WTC11 (cell line): ENCODE measurements at regions not wholly inside any gene's neighbourhood (a gene's known extent, or its start where the extent isn't known, plus 50 kb on each side); places are given as distances from the start of the nearest gene placed in this dataset.

Experiments
- ATAC-seq: fragments of 200-7000 bp; cut with Tn5 transposase; 2 replicates; pipeline ENCODE4 v1.10.0; 2021; ENCODE audit warnings: mild to moderate bottlenecking, moderate library complexity
- CTCF ChIA-PET: fragments of 300-600 bp; sonication (Branson Sonifier 250); formaldehyde crosslinking; loops from one replicate; lab custom pipeline; 2021; ENCODE audit warnings: antibody characterized with exemption; lab: Charles Lee
- POLR2A ChIA-PET: fragments of 350-600 bp; sonication (Branson Sonifier 250); formaldehyde crosslinking; loops from one replicate; lab custom pipeline; 2021; ENCODE audit warnings: antibody characterized with exemption; lab: Charles Lee
- DNase-seq: peaks from one replicate; pipeline ENCODE4 v3.0.0; 2021; ENCODE audit warnings: low spot score
- H3K27ac Mint-ChIP-seq: 2 replicates; pipeline ENCODE4 v1.8.0; 2021; ENCODE audit warnings: mixed read lengths
- H3K27me3 Mint-ChIP-seq: 2 replicates; pipeline ENCODE4 v1.8.0; 2021; ENCODE audit warnings: low read depth, mild to moderate bottlenecking, moderate library complexity, mixed read lengths
- H3K36me3 Mint-ChIP-seq: 2 replicates; pipeline ENCODE4 v1.8.0; 2021; ENCODE audit warnings: mixed read lengths
- H3K4me1 Mint-ChIP-seq: 2 replicates; pipeline ENCODE4 v1.8.0; 2022; ENCODE audit warnings: mixed read lengths
- H3K4me3 Mint-ChIP-seq: 2 replicates; pipeline ENCODE4 v1.8.0; 2021; ENCODE audit warnings: mild to moderate bottlenecking, moderate library complexity, mixed read lengths
- H3K9me3 Mint-ChIP-seq: 2 replicates; pipeline ENCODE4 v1.8.0; 2021; ENCODE audit warnings: mixed read lengths
- CREB1 ChIP-seq: sonication (generic); formaldehyde crosslinking; IDR thresholded peaks from 2 replicates; pipeline ENCODE4 v1.8.0; 2023; ENCODE audit warnings: mild to moderate bottlenecking, missing genetic modification reagents
- FOXJ3 ChIP-seq: sonication (generic); formaldehyde crosslinking; IDR thresholded peaks from 2 replicates; pipeline ENCODE4 v1.9.0; 2021; ENCODE audit warnings: missing genetic modification reagents, mild to moderate bottlenecking, borderline replicate concordance
- FOXP1 ChIP-seq: sonication (generic); formaldehyde crosslinking; IDR thresholded peaks from 2 replicates; pipeline ENCODE4 v1.8.0; 2022; ENCODE audit warnings: missing genetic modification reagents, mild to moderate bottlenecking, moderate library complexity, borderline replicate concordance
- NR3C1 ChIP-seq: sonication (generic); formaldehyde crosslinking; conservative IDR thresholded peaks from 2 replicates; pipeline ENCODE4 v1.8.1; 2023; ENCODE audit warnings: low read depth, mild to moderate bottlenecking, missing genetic modification reagents
- RORB ChIP-seq: fragments of 250-450 bp; sonication (Bioruptor Pico); IDR thresholded peaks from 2 replicates; pipeline ENCODE4 v1.9.0; 2021; ENCODE audit warnings: mild to moderate bottlenecking
- SMAD3 ChIP-seq: sonication (generic); formaldehyde crosslinking; IDR thresholded peaks from 2 replicates; pipeline ENCODE4 v1.8.0; 2022; ENCODE audit warnings: missing genetic modification reagents, mild to moderate bottlenecking, borderline replicate concordance
- SMAD4 ChIP-seq: sonication (generic); formaldehyde crosslinking; IDR thresholded peaks from 2 replicates; pipeline ENCODE4 v1.8.0; 2022; ENCODE audit warnings: mild to moderate bottlenecking, missing genetic modification reagents
- TP53 ChIP-seq: sonication (generic); formaldehyde crosslinking; IDR thresholded peaks from 2 replicates; pipeline ENCODE4 v1.8.1; 2023; ENCODE audit warnings: mild to moderate bottlenecking, missing genetic modification reagents
- ZNF263 ChIP-seq: sonication (generic); formaldehyde crosslinking; IDR thresholded peaks from 2 replicates; pipeline ENCODE4 v1.8.1; 2022; ENCODE audit warnings: low read depth, mild to moderate bottlenecking, moderate library complexity, missing genetic modification reagents
- TF ChIP-seq, protein P1 (sequence below): sonication (generic); formaldehyde crosslinking; IDR thresholded peaks from 2 replicates; pipeline ENCODE4 v1.8.1; 2023; ENCODE audit warnings: mild to moderate bottlenecking, missing genetic modification reagents
- TF ChIP-seq, protein P2 (sequence below): fragments of 250-450 bp; sonication (Bioruptor Pico); IDR thresholded peaks from 2 replicates; pipeline ENCODE4 v1.9.0; 2021; ENCODE audit warnings: mild to moderate bottlenecking, borderline replicate concordance
- TF ChIP-seq, protein P3 (sequence below): sonication (generic); formaldehyde crosslinking; IDR thresholded peaks from 2 replicates; pipeline ENCODE4 v1.8.0; 2022; ENCODE audit warnings: mild to moderate bottlenecking, missing genetic modification reagents
- TF ChIP-seq, protein P4 (sequence below): fragments of 250-450 bp; sonication (Bioruptor Pico); IDR thresholded peaks from 2 replicates; pipeline ENCODE4 v1.9.0; 2021; ENCODE audit warnings: mild to moderate bottlenecking
- TF ChIP-seq, protein P5 (sequence below): fragments of 250-450 bp; sonication (Bioruptor Pico); IDR thresholded peaks from 2 replicates; pipeline ENCODE4 v1.8.0; 2021; ENCODE audit warnings: mild to moderate bottlenecking
- TF ChIP-seq, protein P6 (sequence below): sonication (generic); formaldehyde crosslinking; conservative IDR thresholded peaks from 2 replicates; pipeline ENCODE4 v1.8.1; 2023; ENCODE audit warnings: mild to moderate bottlenecking, low read depth, missing genetic modification reagents, moderate library complexity
- TF ChIP-seq, protein P7 (sequence below): sonication (generic); formaldehyde crosslinking; IDR thresholded peaks from 2 replicates; pipeline ENCODE4 v1.8.1; 2023; ENCODE audit warnings: mild to moderate bottlenecking, missing genetic modification reagents, moderate library complexity
- TF ChIP-seq, protein P8 (sequence below): sonication (generic); formaldehyde crosslinking; IDR thresholded peaks from 2 replicates; pipeline ENCODE4 v1.8.1; 2022; ENCODE audit warnings: missing genetic modification reagents, borderline replicate concordance
- TF ChIP-seq, protein P9 (sequence below): sonication (generic); formaldehyde crosslinking; conservative IDR thresholded peaks from 2 replicates; pipeline ENCODE4 v1.8.1; 2022; ENCODE audit warnings: mild to moderate bottlenecking, missing genetic modification reagents

DNA sequence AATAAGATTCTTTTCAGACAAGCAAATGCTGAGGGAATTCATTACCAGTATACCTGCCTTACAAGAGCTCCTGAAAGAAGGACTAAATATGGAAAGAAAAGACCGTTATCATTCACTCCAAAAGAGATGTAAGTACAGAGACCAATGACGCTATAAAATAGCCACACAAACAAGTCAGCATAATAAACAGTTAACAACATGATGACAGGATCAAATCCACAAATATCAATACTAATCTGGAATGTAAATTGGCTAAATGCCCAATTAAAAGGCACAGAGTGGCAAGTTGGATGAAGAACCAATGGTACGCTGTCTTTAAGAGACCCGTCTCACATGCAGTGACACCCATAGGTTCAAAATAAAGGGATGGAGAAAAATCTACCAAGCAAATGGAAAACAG is 349.6 kb upstream of the MPDZ start (continued):
- TF ChIP-seq CREB1 (CRISPR knock-in tag) (no peak), ZNF263 (no peak), RORB (CRISPR knock-in tag) (no peak), TP53 (no peak)

DNA sequence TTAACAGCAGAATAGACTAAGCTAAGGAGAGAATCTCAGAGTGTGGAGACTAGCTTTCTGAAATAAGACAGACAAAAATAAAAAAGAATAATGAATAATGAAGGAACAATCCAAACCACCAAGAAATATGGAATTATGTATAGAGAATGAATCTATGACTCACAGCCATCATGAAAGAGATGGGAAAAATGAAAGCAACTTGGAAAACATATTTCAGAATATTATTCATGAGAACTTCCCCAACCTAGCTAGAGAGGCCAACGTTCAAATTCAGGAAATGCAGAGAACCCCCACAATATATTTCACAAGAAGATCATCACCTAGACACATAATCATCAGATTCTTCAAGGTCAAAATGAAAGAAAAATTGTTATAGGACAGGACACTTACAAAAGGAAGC is 349.0 kb upstream of the MPDZ start:
- H3K27me3 Mint-ChIP-seq = no peaks in the 10 kb centered on the region
- H3K36me3 Mint-ChIP-seq = peaks cover 3% of the 10 kb centered on the region; the same call in 1 of the 2 replicates
- no peak for TF ChIP-seq SMAD3 (CRISPR knock-in tag)
- 0 out of 2 replicates have a peak, but pooled peaks cover 4% of the 10 kb centered on the region for H3K9me3 Mint-ChIP-seq
- no peaks in the 10 kb centered on the region for H3K4me1 Mint-ChIP-seq
- CTCF ChIA-PET = interaction anchor here (0.6 kb wide), 1 partner anchor 725 kb away, joined by 4 read pairs; no protein-coding TSS in a partner anchor
- ATAC-seq (no peak), DNase-seq (no peak)
- no peak overlapping the region for H3K27ac Mint-ChIP-seq
- POLR2A ChIA-PET = no interaction called here
- no peak overlapping the region for H3K4me3 Mint-ChIP-seq

DNA sequence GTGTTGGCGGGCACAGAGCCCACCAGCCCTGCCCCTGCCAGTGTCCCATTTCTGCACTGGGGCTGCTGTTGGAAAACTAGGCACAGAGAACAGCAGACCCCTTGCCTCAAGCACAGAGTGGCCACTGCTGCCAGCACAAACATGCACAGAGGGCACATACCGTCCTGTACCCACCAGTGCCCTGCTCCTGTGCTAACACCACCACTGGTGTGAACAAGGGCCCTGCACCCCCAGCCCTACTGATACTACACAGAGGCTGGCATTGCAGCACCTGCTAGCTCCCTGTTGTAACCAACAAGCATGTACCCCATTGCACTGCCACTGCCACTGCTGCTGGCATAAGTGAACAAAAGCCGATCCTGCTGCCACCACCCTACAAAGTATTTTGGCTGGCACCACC is 348.0 kb upstream of the MPDZ start:
- Mint-ChIP-seq H3K36me3 (peaks cover 3% of the 10 kb centered on the region; the same call in 1 of the 2 replicates), H3K4me3 (no peak overlapping the region), H3K9me3 (0 out of 2 replicates have a peak, but pooled peaks cover 4% of the 10 kb centered on the region), H3K27me3 (no peaks in the 10 kb centered on the region), H3K27ac (no peak overlapping the region), H3K4me1 (no peaks in the 10 kb centered on the region)
- DNase-seq (no peak), ATAC-seq (no peak)
- ChIA-PET POLR2A (no interaction called here), CTCF (no interaction called here)
- TF ChIP-seq, protein P1, sequence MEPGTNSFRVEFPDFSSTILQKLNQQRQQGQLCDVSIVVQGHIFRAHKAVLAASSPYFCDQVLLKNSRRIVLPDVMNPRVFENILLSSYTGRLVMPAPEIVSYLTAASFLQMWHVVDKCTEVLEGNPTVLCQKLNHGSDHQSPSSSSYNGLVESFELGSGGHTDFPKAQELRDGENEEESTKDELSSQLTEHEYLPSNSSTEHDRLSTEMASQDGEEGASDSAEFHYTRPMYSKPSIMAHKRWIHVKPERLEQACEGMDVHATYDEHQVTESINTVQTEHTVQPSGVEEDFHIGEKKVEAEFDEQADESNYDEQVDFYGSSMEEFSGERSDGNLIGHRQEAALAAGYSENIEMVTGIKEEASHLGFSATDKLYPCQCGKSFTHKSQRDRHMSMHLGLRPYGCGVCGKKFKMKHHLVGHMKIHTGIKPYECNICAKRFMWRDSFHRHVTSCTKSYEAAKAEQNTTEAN (CRISPR knock-in tag) = no peak
- TF ChIP-seq, protein P2, sequence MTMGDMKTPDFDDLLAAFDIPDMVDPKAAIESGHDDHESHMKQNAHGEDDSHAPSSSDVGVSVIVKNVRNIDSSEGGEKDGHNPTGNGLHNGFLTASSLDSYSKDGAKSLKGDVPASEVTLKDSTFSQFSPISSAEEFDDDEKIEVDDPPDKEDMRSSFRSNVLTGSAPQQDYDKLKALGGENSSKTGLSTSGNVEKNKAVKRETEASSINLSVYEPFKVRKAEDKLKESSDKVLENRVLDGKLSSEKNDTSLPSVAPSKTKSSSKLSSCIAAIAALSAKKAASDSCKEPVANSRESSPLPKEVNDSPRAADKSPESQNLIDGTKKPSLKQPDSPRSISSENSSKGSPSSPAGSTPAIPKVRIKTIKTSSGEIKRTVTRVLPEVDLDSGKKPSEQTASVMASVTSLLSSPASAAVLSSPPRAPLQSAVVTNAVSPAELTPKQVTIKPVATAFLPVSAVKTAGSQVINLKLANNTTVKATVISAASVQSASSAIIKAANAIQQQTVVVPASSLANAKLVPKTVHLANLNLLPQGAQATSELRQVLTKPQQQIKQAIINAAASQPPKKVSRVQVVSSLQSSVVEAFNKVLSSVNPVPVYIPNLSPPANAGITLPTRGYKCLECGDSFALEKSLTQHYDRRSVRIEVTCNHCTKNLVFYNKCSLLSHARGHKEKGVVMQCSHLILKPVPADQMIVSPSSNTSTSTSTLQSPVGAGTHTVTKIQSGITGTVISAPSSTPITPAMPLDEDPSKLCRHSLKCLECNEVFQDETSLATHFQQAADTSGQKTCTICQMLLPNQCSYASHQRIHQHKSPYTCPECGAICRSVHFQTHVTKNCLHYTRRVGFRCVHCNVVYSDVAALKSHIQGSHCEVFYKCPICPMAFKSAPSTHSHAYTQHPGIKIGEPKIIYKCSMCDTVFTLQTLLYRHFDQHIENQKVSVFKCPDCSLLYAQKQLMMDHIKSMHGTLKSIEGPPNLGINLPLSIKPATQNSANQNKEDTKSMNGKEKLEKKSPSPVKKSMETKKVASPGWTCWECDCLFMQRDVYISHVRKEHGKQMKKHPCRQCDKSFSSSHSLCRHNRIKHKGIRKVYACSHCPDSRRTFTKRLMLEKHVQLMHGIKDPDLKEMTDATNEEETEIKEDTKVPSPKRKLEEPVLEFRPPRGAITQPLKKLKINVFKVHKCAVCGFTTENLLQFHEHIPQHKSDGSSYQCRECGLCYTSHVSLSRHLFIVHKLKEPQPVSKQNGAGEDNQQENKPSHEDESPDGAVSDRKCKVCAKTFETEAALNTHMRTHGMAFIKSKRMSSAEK (CRISPR knock-in tag) = no peak
- TF ChIP-seq, protein P3, sequence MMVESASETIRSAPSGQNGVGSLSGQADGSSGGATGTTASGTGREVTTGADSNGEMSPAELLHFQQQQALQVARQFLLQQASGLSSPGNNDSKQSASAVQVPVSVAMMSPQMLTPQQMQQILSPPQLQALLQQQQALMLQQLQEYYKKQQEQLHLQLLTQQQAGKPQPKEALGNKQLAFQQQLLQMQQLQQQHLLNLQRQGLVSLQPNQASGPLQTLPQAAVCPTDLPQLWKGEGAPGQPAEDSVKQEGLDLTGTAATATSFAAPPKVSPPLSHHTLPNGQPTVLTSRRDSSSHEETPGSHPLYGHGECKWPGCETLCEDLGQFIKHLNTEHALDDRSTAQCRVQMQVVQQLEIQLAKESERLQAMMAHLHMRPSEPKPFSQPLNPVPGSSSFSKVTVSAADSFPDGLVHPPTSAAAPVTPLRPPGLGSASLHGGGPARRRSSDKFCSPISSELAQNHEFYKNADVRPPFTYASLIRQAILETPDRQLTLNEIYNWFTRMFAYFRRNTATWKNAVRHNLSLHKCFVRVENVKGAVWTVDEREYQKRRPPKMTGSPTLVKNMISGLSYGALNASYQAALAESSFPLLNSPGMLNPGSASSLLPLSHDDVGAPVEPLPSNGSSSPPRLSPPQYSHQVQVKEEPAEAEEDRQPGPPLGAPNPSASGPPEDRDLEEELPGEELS (CRISPR knock-in tag) = no peak
- TF ChIP-seq NR3C1 (CRISPR knock-in tag) = no peak
- TF ChIP-seq, protein P4, sequence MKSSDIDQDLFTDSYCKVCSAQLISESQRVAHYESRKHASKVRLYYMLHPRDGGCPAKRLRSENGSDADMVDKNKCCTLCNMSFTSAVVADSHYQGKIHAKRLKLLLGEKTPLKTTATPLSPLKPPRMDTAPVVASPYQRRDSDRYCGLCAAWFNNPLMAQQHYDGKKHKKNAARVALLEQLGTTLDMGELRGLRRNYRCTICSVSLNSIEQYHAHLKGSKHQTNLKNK = no peak
- no peak for TF ChIP-seq FOXP1 (CRISPR knock-in tag)
- TF ChIP-seq, protein P5, sequence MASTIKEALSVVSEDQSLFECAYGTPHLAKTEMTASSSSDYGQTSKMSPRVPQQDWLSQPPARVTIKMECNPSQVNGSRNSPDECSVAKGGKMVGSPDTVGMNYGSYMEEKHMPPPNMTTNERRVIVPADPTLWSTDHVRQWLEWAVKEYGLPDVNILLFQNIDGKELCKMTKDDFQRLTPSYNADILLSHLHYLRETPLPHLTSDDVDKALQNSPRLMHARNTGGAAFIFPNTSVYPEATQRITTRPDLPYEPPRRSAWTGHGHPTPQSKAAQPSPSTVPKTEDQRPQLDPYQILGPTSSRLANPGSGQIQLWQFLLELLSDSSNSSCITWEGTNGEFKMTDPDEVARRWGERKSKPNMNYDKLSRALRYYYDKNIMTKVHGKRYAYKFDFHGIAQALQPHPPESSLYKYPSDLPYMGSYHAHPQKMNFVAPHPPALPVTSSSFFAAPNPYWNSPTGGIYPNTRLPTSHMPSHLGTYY (CRISPR knock-in tag) = no peak
- no peak for TF ChIP-seq FOXJ3
- TF ChIP-seq, protein P6, sequence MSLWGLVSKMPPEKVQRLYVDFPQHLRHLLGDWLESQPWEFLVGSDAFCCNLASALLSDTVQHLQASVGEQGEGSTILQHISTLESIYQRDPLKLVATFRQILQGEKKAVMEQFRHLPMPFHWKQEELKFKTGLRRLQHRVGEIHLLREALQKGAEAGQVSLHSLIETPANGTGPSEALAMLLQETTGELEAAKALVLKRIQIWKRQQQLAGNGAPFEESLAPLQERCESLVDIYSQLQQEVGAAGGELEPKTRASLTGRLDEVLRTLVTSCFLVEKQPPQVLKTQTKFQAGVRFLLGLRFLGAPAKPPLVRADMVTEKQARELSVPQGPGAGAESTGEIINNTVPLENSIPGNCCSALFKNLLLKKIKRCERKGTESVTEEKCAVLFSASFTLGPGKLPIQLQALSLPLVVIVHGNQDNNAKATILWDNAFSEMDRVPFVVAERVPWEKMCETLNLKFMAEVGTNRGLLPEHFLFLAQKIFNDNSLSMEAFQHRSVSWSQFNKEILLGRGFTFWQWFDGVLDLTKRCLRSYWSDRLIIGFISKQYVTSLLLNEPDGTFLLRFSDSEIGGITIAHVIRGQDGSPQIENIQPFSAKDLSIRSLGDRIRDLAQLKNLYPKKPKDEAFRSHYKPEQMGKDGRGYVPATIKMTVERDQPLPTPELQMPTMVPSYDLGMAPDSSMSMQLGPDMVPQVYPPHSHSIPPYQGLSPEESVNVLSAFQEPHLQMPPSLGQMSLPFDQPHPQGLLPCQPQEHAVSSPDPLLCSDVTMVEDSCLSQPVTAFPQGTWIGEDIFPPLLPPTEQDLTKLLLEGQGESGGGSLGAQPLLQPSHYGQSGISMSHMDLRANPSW (CRISPR knock-in tag) = no peak
- TF ChIP-seq SMAD4 (CRISPR knock-in tag) = no peak
- TF ChIP-seq, protein P7, sequence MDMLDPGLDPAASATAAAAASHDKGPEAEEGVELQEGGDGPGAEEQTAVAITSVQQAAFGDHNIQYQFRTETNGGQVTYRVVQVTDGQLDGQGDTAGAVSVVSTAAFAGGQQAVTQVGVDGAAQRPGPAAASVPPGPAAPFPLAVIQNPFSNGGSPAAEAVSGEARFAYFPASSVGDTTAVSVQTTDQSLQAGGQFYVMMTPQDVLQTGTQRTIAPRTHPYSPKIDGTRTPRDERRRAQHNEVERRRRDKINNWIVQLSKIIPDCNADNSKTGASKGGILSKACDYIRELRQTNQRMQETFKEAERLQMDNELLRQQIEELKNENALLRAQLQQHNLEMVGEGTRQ = no peak
- TF ChIP-seq, protein P8, sequence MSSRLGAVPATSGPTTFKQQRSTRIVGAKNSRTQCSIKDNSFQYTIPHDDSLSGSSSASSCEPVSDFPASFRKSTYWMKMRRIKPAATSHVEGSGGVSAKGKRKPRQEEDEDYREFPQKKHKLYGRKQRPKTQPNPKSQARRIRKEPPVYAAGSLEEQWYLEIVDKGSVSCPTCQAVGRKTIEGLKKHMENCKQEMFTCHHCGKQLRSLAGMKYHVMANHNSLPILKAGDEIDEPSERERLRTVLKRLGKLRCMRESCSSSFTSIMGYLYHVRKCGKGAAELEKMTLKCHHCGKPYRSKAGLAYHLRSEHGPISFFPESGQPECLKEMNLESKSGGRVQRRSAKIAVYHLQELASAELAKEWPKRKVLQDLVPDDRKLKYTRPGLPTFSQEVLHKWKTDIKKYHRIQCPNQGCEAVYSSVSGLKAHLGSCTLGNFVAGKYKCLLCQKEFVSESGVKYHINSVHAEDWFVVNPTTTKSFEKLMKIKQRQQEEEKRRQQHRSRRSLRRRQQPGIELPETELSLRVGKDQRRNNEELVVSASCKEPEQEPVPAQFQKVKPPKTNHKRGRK (CRISPR knock-in tag) = no peak
- TF ChIP-seq, protein P9, sequence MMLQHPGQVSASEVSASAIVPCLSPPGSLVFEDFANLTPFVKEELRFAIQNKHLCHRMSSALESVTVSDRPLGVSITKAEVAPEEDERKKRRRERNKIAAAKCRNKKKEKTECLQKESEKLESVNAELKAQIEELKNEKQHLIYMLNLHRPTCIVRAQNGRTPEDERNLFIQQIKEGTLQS (CRISPR knock-in tag) = no peak
